ENCODE measurements at regions not wholly inside any gene's neighbourhood (a gene's known extent, or its start where the extent isn't known, plus 50 kb on each side); places are given as distances from the start of the nearest gene placed in this dataset.
A peak's percentile ranks its signal among the peaks of the same experiment; 100 is the strongest.

DNA sequence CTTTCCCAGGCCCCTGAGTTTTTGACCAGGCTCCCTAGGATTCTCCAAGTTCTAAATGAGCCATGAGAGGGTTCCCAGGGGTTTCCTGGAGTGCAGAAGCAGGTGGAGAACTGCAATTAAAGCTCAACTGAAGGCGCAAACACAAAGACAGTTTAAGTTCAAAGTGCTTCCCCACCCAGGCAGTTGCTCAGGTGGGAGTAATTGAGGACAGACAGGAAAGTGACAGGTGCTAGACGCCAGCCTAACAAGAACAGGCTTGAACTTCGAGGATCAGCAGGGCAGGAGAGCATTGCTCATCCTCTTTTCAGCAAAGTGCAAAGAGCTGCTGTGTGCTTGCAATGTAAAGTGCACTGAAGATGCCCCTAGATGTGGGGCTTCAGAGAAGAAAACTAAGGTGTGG lies 77.2 kb upstream of the ST8SIA3 start:
- intact Hi-C loops (cut with DNase I, micrococcal nuclease), result no loop called here
- TF ChIP-seq, protein P1, sequence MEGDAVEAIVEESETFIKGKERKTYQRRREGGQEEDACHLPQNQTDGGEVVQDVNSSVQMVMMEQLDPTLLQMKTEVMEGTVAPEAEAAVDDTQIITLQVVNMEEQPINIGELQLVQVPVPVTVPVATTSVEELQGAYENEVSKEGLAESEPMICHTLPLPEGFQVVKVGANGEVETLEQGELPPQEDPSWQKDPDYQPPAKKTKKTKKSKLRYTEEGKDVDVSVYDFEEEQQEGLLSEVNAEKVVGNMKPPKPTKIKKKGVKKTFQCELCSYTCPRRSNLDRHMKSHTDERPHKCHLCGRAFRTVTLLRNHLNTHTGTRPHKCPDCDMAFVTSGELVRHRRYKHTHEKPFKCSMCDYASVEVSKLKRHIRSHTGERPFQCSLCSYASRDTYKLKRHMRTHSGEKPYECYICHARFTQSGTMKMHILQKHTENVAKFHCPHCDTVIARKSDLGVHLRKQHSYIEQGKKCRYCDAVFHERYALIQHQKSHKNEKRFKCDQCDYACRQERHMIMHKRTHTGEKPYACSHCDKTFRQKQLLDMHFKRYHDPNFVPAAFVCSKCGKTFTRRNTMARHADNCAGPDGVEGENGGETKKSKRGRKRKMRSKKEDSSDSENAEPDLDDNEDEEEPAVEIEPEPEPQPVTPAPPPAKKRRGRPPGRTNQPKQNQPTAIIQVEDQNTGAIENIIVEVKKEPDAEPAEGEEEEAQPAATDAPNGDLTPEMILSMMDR (IDR thresholded peaks at IDR 0.05), result no peak
- H3K9me3 ChIP-seq, result no peaks in the 10 kb centered on the region
- ATAC-seq (peak; percentile 65), DNase-seq (peak in 1 of 3 donors; percentile 7)
- H3K4me3 ChIP-seq, result no peak overlapping the region
- no peaks in the 10 kb centered on the region for H3K4me1 ChIP-seq (ENCODE audit: low read depth)
- no peaks in the 10 kb centered on the region for H3K36me3 ChIP-seq (ENCODE audit: low read depth)

GRCh38 chr18:57276829-57277228 lies 75.5 kb upstream of the ST8SIA3 start:
- Histone ChIP-seq H3K4me3 (no peak overlapping the region), H3K36me3 (ENCODE audit: low read depth) (no peaks in the 10 kb centered on the region), H3K9me3 (no peaks in the 10 kb centered on the region), H3K4me1 (ENCODE audit: low read depth) (no peaks in the 10 kb centered on the region)
- DNase-seq, result no peak
- TF ChIP-seq, protein P1 (IDR thresholded peaks at IDR 0.05), result no peak
- intact Hi-C loops (cut with DNase I, micrococcal nuclease), result no loop called here
- ATAC-seq, result no peak

GRCh38 chr18:57278933-57279332 lies 73.4 kb upstream of the ST8SIA3 start:
- intact Hi-C loops (cut with DNase I, micrococcal nuclease), result no loop called here
- TF ChIP-seq, protein P1 (IDR thresholded peaks at IDR 0.05), result no peak
- Histone ChIP-seq H3K4me3 (no peak overlapping the region), H3K9me3 (no peaks in the 10 kb centered on the region), H3K36me3 (ENCODE audit: low read depth) (no peaks in the 10 kb centered on the region), H3K4me1 (ENCODE audit: low read depth) (no peaks in the 10 kb centered on the region)
- no peak for DNase-seq
- ATAC-seq, result no peak

DNA sequence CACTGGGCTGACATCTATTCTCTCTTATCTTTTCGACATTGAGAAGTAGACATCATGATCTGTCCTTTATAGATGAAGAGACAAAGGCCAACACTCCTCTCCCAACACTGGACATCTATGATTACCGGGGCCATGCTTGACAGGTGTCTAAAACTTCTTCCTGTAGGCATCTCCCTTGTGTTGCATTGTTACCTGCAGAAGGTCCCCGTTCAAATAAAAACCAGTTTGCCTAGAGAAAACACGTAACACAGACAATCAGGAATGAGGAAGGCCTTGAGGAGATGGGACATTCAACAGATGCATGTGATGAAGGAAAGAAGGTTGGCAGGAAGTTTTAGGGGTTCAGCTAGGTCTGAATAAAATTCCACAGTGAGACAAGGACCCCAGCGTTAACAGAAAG lies 70.8 kb upstream of the ST8SIA3 start:
- H3K36me3 ChIP-seq (ENCODE audit: low read depth), result no peaks in the 10 kb centered on the region
- ATAC-seq (no peak), DNase-seq (no peak)
- H3K9me3 ChIP-seq, result no peaks in the 10 kb centered on the region
- TF ChIP-seq, protein P1 (IDR thresholded peaks at IDR 0.05), result no peak
- intact Hi-C loops (cut with DNase I, micrococcal nuclease), result no loop called here
- H3K4me3 ChIP-seq, result no peak overlapping the region
- no peaks in the 10 kb centered on the region for H3K4me1 ChIP-seq (ENCODE audit: low read depth)

DNA sequence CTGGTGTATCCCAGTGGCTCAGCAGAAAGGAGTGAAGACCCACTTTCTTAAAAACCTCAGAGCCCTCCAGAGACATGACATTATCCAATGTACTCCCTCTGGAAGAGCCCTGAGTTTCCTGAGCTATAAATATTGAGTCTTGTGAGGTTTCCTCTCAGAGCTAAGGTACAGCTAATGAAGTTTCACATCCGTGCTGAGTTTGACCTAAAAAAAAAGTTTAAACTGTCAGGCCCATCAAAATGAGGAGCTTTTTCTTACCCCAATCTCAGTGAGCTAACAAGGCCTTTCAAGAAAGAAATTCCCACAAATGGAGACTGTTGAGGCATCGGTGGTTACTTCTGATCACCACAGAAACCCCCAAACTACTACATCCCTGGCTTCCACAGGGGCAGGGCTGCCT lies 65.4 kb upstream of the ST8SIA3 start:
- TF ChIP-seq, protein P1 (IDR thresholded peaks at IDR 0.05), result no peak
- no peak for DNase-seq
- no peak for ATAC-seq
- Histone ChIP-seq H3K9me3 (no peaks in the 10 kb centered on the region), H3K4me3 (no peak overlapping the region), H3K36me3 (ENCODE audit: low read depth) (no peaks in the 10 kb centered on the region), H3K4me1 (ENCODE audit: low read depth) (no peaks in the 10 kb centered on the region)
- intact Hi-C loops (cut with DNase I, micrococcal nuclease), result no loop called here

GRCh38 chr18:57287766-57288165 lies 64.6 kb upstream of the ST8SIA3 start:
- TF ChIP-seq, protein P1 (IDR thresholded peaks at IDR 0.05), result no peak
- intact Hi-C loops (cut with DNase I, micrococcal nuclease), result no loop called here
- no peaks in the 10 kb centered on the region for H3K36me3 ChIP-seq (ENCODE audit: low read depth)
- DNase-seq (no peak), ATAC-seq (no peak)
- no peaks in the 10 kb centered on the region for H3K9me3 ChIP-seq
- H3K4me1 ChIP-seq (ENCODE audit: low read depth), result no peaks in the 10 kb centered on the region
- no peak overlapping the region for H3K4me3 ChIP-seq
